CD14-positive monocyte (primary cell): ENCODE measurements at regions not wholly inside any gene's neighbourhood (a gene's known extent, or its start where the extent isn't known, plus 50 kb on each side); places are given as distances from the start of the nearest gene placed in this dataset.

ENCODE experiments used
- DNase-seq, 3 donors: peaks; one replicate each; pipeline ENCODE4 v3.0.0-alpha.2; 2011 to 2022
- H2AFZ ChIP-seq: 2 replicates; pipeline ENCODE4 v1.6.0; 2012; ENCODE audit warnings: mild to moderate bottlenecking, low read depth, low read length, inconsistent platforms; ENCODE audit not compliant: insufficient read depth, poor library complexity, severe bottlenecking
- H3K27ac ChIP-seq, 2 donors: 1 replicate in 1 of 2; 2 replicates in 1 of 2; pipeline ENCODE4 v1.5.1; 2012 to 2013; ENCODE audit warnings: low read length in 2 of 2, control low read depth in 1 of 2, inconsistent platforms in 1 of 2, low read depth in 1 of 2, mild to moderate bottlenecking in 1 of 2
- H3K27me3 ChIP-seq, 2 donors: one replicate each; pipeline versions ENCODE4 v1.6.0 to v1.6.1; 2011 to 2013; ENCODE audit warnings: low read length in 2 of 2; ENCODE audit not compliant: control insufficient read depth in 2 of 2, insufficient read depth in 2 of 2
- H3K36me3 ChIP-seq, 2 donors: replicated peaks in 1 of 2; 1 replicate in 1 of 2; 2 replicates in 1 of 2; pipeline versions ENCODE4 v1.5.1 to v1.6.1; 2012 to 2013; ENCODE audit warnings: low read length in 2 of 2, control low read depth in 1 of 2, inconsistent platforms in 1 of 2, mild to moderate bottlenecking in 1 of 2; ENCODE audit not compliant: insufficient read depth in 2 of 2, control insufficient read depth in 1 of 2
- H3K4me1 ChIP-seq, 2 donors: 1 replicate in 1 of 2; 2 replicates in 1 of 2; pipeline versions ENCODE4 v1.5.1 to v1.6.1; 2012 to 2013; ENCODE audit warnings: low read length in 2 of 2, control low read depth in 1 of 2, inconsistent platforms in 1 of 2, mild to moderate bottlenecking in 1 of 2, moderate library complexity in 1 of 2; ENCODE audit not compliant: insufficient read depth in 2 of 2, control insufficient read depth in 1 of 2
- H3K4me2 ChIP-seq: replicated peaks from 2 replicates; pipeline ENCODE3; 2012; ENCODE audit warnings: low read length, moderate library complexity, mild to moderate bottlenecking; ENCODE audit not compliant: poor library complexity, severe bottlenecking; ENCODE audit errors: extremely low read depth
- H3K4me3 ChIP-seq, 3 experiments: fragments of 200-600 bp in 1 of 3; sonication (generic) in 1 of 3; replicated peaks in 1 of 3; 1 replicate in 2 of 3; 2 replicates in 1 of 3; pipeline ENCODE4 v1.5.1; 2011 to 2013; ENCODE audit warnings: low read length in 3 of 3, mild to moderate bottlenecking in 3 of 3, control low read depth in 2 of 3, low read depth in 2 of 3, inconsistent platforms in 1 of 3, moderate library complexity in 1 of 3
- H3K79me2 ChIP-seq: 2 replicates; pipeline ENCODE4 v1.6.0; 2012; ENCODE audit warnings: mild to moderate bottlenecking, control low read depth, inconsistent platforms, low read length, moderate library complexity; ENCODE audit not compliant: insufficient read depth
- H3K9ac ChIP-seq: 2 replicates; pipeline ENCODE4 v1.6.0; 2017; ENCODE audit warnings: low read length, mild to moderate bottlenecking; ENCODE audit not compliant: insufficient read depth, poor library complexity, severe bottlenecking
- H3K9me3 ChIP-seq, 2 donors: replicated peaks in 1 of 2; 1 replicate in 1 of 2; 2 replicates in 1 of 2; pipeline versions ENCODE4 v1.5.1 to v1.6.1; 2012 to 2013; ENCODE audit warnings: low read length in 2 of 2, control low read depth in 1 of 2; ENCODE audit not compliant: control insufficient read depth in 1 of 2, insufficient read depth in 1 of 2
- H4K20me1 ChIP-seq: 2 replicates; pipeline ENCODE4 v1.6.0; 2012; ENCODE audit warnings: mild to moderate bottlenecking, low read length, control low read depth, moderate library complexity; ENCODE audit not compliant: insufficient read depth
- H3K27ac Mint-ChIP-seq, 7 donors: one replicate each; pipeline ENCODE4 v1.8.0; 2020; ENCODE audit warnings: mild to moderate bottlenecking in 7 of 7, mixed read lengths in 7 of 7, moderate library complexity in 6 of 7, inconsistent platforms in 2 of 7
- H3K27me3 Mint-ChIP-seq, 3 donors: one replicate each; pipeline ENCODE4 v1.8.0; 2021 to 2022; ENCODE audit warnings: low read depth in 3 of 3, mild to moderate bottlenecking in 3 of 3, mixed read lengths in 3 of 3, moderate library complexity in 3 of 3, inconsistent platforms in 1 of 3
- H3K36me3 Mint-ChIP-seq, 2 donors: one replicate each; pipeline ENCODE4 v1.8.0; 2020; ENCODE audit warnings: mixed read lengths in 2 of 2, inconsistent platforms in 1 of 2, mild to moderate bottlenecking in 1 of 2
- H3K4me1 Mint-ChIP-seq: one replicate; pipeline ENCODE4 v1.8.0; 2020; ENCODE audit warnings: mild to moderate bottlenecking, mixed read lengths
- H3K4me3 Mint-ChIP-seq, 2 donors: one replicate each; pipeline ENCODE4 v1.8.0; 2020; ENCODE audit warnings: mild to moderate bottlenecking in 2 of 2, mixed read lengths in 2 of 2, moderate library complexity in 1 of 2
- H3K9me3 Mint-ChIP-seq, 7 donors: one replicate each; pipeline ENCODE4 v1.8.0; 2020 to 2022; ENCODE audit warnings: mixed read lengths in 7 of 7, mild to moderate bottlenecking in 6 of 7, moderate library complexity in 6 of 7, inconsistent platforms in 2 of 7
- CTCF ChIP-seq: fragments of 200-600 bp; IDR thresholded peaks from one replicate; pipeline ENCODE4 v1.8.0; 2022; ENCODE audit warnings: antibody characterized with exemption, mild to moderate bottlenecking
- WGBS: methylation state at CpG from one replicate; pipeline ENCODE4 v1.1.5; 2013; ENCODE audit warnings: missing lambda C conversion rate; ENCODE audit not compliant: insufficient coverage; 5-methylcytosine and 5-hydroxymethylcytosine counted together
- intact Hi-C, 2 donors: fragments of 100-400 bp; cut with micrococcal nuclease; formaldehyde crosslinking; loops; one replicate each; pipeline versions ENCODE4 v1.15.0 to v1.15.1; 2023

GRCh38 chr5:121500310-121500709 is 351.4 kb upstream of the FTMT start:
- Histone ChIP-seq H3K27me3 (no peaks in the 10 kb centered on the region), H2AFZ (no peak overlapping the region), H3K4me1 (no peaks in the 10 kb centered on the region), H3K4me2 (no peak overlapping the region), H4K20me1 (no peaks in the 10 kb centered on the region), H3K79me2 (no peaks in the 10 kb centered on the region), H3K9ac (no peak overlapping the region), H3K27ac (no peak overlapping the region), H3K36me3 (no peaks in the 10 kb centered on the region), H3K4me3 (no peak overlapping the region), H3K9me3 (no peaks in the 10 kb centered on the region)
- H3K27ac Mint-ChIP-seq: no peak overlapping the region
- no peak overlapping the region for H3K4me3 Mint-ChIP-seq
- no peak for TF ChIP-seq CTCF
- no peaks in the 10 kb centered on the region for H3K4me1 Mint-ChIP-seq
- no peaks in the 10 kb centered on the region for H3K27me3 Mint-ChIP-seq
- no peak for DNase-seq
- no peaks in the 10 kb centered on the region for H3K36me3 Mint-ChIP-seq
- intact Hi-C loops: no loop called here
- no CpG with 5 or more reads among the region's 2 CpGs for WGBS
- peaks cover 0 to 3% (median 0%) of the 10 kb centered on the region in 7 donors for H3K9me3 Mint-ChIP-seq

DNA sequence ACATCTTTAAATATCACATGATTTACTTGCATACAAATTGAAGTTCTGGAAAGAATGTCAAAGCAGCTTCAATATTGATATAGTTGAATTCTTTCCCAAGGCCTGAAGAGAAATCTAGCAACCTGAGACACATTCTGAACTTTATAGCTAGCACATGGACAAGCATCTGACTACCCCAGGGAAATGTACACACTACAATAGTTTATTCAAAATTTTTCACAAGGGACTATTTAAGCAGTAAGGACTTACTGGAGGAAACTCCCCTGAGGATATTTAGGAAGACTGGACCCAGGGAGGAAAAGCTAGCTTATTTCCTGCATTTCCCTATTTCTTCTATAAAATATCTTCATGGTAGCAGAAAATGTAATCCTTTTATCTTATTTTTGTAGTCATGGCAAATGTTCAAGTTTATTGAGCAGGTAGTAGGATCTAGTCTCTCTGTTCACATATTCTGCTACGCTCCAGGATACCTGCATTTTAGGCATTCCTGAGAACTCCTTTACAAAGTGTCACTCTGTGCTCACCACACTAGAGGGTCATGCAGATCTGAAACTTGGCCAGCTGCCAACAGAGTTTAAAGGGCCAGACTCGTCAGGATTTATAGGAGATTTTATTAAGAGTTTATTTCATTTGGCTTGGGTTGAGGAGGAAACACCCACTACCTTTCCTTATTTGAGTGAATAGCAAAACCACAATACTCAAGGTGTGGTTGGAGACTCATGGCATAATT is 348.4 kb upstream of the FTMT start:
- no peak overlapping the region for H3K27ac ChIP-seq
- H3K4me1 ChIP-seq: no peaks in the 10 kb centered on the region
- intact Hi-C loops: no loop called here
- WGBS: no CpG with 5 or more reads among the region's 2 CpGs
- Mint-ChIP-seq H3K27me3 (no peaks in the 10 kb centered on the region), H3K9me3 (no peaks in the 10 kb centered on the region), H3K4me3 (no peak overlapping the region), H3K4me1 (no peaks in the 10 kb centered on the region), H3K27ac (no peak overlapping the region), H3K36me3 (no peaks in the 10 kb centered on the region)
- H3K4me3 ChIP-seq: no peak overlapping the region
- DNase-seq: no peak
- no peaks in the 10 kb centered on the region for H3K27me3 ChIP-seq
- H3K79me2 ChIP-seq: no peaks in the 10 kb centered on the region
- H3K9ac ChIP-seq: no peak overlapping the region
- no peak overlapping the region for H2AFZ ChIP-seq
- no peak for TF ChIP-seq CTCF
- no peaks in the 10 kb centered on the region for H4K20me1 ChIP-seq
- H3K36me3 ChIP-seq: no peaks in the 10 kb centered on the region
- H3K9me3 ChIP-seq: no peaks in the 10 kb centered on the region
- H3K4me2 ChIP-seq: no peak overlapping the region
